Breast epithelium (tissue), 4 donors: ENCODE measurements at regions not wholly inside any gene's neighbourhood (a gene's known extent, or its start where the extent isn't known, plus 50 kb on each side); places are given as distances from the start of the nearest gene placed in this dataset.

Experiments
- DNase-seq, 2 donors: peaks; one replicate each; pipeline ENCODE4 v3.0.0-alpha.2; 2019; ENCODE audit warnings: low spot score in 2 of 2
- H3K27ac ChIP-seq, 2 donors: fragments of 200-600 bp; sonication (generic) in 1 of 2; one replicate each; pipeline ENCODE4 v1.5.1; 2016 to 2019; ENCODE audit warnings: mild to moderate bottlenecking in 1 of 2
- H3K27me3 ChIP-seq, 2 donors: fragments of 200-600 bp; sonication (generic) in 1 of 2; one replicate each; pipeline versions ENCODE4 v1.5.1 to v1.6.0; 2017 to 2019; ENCODE audit warnings: control low read depth in 1 of 2, mild to moderate bottlenecking in 1 of 2
- H3K36me3 ChIP-seq: fragments of 200-600 bp; one replicate; pipeline ENCODE4 v1.5.1; 2019
- H3K4me1 ChIP-seq, 2 donors: fragments of 200-600 bp; sonication (generic); one replicate each; pipeline ENCODE4 v1.5.1; 2016 to 2019; ENCODE audit warnings: control low read depth in 1 of 2
- H3K4me3 ChIP-seq, 3 donors: fragments of 200-600 bp; sonication (generic); 1 replicate in 2 of 3; 2 replicates in 1 of 3; pipeline ENCODE4 v1.5.1; 2016 to 2019; ENCODE audit warnings: mild to moderate bottlenecking in 3 of 3, moderate library complexity in 2 of 3
- H3K9me3 ChIP-seq, 2 donors: fragments of 200-600 bp; sonication (generic) in 1 of 2; one replicate each; pipeline ENCODE4 v1.5.1; 2016 to 2019; ENCODE audit warnings: control low read depth in 1 of 2
- POLR2A ChIP-seq: fragments of 450-650 bp; IDR thresholded peaks from one replicate; pipeline ENCODE4 v1.6.1; 2016; ENCODE audit warnings: antibody characterized with exemption, mild to moderate bottlenecking, moderate library complexity
- POLR2AphosphoS5 ChIP-seq, 3 donors: sonication (generic); formaldehyde crosslinking; IDR thresholded peaks; one replicate each; pipeline ENCODE4 v1.6.1; 2017; ENCODE audit warnings: antibody characterized with exemption in 3 of 3
- intact Hi-C: fragments of 100-400 bp; cut with DNase I; formaldehyde crosslinking; loops from one replicate; pipeline ENCODE4 v1.15.1; 2023; ENCODE audit warnings: low total_unique reads
- TF ChIP-seq, protein P1 (sequence below), 3 donors: fragments of 450-650 bp; IDR thresholded peaks; one replicate each; pipeline ENCODE4 v1.5.1; 2016 to 2017; ENCODE audit warnings: antibody characterized with exemption in 3 of 3, mild to moderate bottlenecking in 3 of 3, moderate library complexity in 3 of 3

DNA sequence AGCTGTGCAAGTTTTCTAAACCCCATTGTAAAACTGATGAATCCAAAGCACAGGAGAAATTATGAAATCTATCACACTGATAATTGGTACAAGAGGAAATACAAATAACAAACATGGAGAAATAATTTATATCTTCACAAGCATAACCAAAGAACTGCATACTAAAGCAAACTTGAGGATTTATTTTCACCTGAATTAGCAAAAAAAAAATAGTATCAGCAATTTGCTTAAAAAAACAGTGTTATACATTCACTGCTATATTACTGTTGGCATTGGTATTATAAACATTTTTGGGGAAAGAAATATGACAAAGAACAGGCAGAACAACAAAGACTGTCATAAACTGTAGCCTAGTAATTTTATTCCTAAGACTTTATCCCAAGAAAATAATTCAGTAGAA lies 230.8 kb upstream of the NRP1 start:
- intact Hi-C loops = no loop called here
- Histone ChIP-seq H3K27ac (no peak overlapping the region), H3K4me1 (no peaks in the 10 kb centered on the region), H3K36me3 (no peaks in the 10 kb centered on the region), H3K27me3 (no peaks in the 10 kb centered on the region), H3K4me3 (no peak overlapping the region), H3K9me3 (no peaks in the 10 kb centered on the region)
- no peak for TF ChIP-seq POLR2A
- TF ChIP-seq POLR2AphosphoS5 (IDR thresholded peaks at IDR 0.05) = no peak
- TF ChIP-seq, protein P1, sequence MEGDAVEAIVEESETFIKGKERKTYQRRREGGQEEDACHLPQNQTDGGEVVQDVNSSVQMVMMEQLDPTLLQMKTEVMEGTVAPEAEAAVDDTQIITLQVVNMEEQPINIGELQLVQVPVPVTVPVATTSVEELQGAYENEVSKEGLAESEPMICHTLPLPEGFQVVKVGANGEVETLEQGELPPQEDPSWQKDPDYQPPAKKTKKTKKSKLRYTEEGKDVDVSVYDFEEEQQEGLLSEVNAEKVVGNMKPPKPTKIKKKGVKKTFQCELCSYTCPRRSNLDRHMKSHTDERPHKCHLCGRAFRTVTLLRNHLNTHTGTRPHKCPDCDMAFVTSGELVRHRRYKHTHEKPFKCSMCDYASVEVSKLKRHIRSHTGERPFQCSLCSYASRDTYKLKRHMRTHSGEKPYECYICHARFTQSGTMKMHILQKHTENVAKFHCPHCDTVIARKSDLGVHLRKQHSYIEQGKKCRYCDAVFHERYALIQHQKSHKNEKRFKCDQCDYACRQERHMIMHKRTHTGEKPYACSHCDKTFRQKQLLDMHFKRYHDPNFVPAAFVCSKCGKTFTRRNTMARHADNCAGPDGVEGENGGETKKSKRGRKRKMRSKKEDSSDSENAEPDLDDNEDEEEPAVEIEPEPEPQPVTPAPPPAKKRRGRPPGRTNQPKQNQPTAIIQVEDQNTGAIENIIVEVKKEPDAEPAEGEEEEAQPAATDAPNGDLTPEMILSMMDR (IDR thresholded peaks at IDR 0.05) = no peak
- DNase-seq = no peak

DNA sequence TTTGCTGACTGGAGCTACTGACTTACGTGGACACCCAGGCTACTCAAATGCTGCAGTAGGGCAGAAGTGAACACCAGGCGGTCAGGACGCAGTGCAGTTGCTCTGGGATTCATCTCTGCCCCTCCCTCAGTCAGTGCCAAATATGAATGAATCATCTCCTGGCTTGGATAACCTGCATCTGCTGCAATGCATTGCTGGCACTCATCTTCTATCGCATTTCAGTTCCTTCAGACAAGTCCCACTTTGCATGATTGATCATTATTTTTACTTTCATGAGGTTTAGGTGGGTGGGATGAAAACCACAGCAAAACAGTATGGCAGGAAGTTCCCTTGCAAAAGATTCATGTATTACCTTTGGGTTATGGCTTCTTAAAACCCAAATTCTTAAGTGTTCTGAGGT lies 224.6 kb upstream of the NRP1 start:
- Histone ChIP-seq H3K9me3 (no peaks in the 10 kb centered on the region), H3K27me3 (no peaks in the 10 kb centered on the region), H3K4me3 (no peak overlapping the region), H3K4me1 (no peaks in the 10 kb centered on the region), H3K27ac (no peak overlapping the region), H3K36me3 (no peaks in the 10 kb centered on the region)
- no peak for DNase-seq
- TF ChIP-seq POLR2A (no peak), POLR2AphosphoS5 (IDR thresholded peaks at IDR 0.05) (no peak)
- TF ChIP-seq, protein P1 (IDR thresholded peaks at IDR 0.05) = no peak
- intact Hi-C loops = no loop called here

DNA sequence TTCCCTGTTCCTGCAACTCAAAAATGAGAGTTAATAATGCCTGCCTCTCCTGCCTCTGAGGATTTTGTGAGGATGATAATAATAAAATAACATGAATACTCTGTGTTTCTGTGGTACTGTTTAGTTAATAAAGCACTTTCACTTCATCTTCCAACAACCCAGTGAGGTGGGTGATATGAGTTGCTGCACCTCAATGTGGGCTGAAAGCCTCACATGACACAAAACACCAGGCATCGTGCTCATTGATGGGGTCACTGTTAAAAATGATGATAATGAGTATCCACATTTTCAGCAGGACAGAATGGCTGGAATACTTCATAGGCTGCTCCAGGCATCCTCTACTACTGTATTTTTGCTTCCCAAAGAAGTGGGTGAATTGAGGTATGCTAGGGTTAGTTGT lies 222.8 kb upstream of the NRP1 start:
- H3K27me3 ChIP-seq = no peaks in the 10 kb centered on the region
- DNase-seq = no peak
- H3K4me3 ChIP-seq = no peak overlapping the region
- no peak overlapping the region for H3K27ac ChIP-seq
- no peaks in the 10 kb centered on the region for H3K9me3 ChIP-seq
- no peaks in the 10 kb centered on the region for H3K36me3 ChIP-seq
- H3K4me1 ChIP-seq = no peaks in the 10 kb centered on the region
- TF ChIP-seq, protein P1 (IDR thresholded peaks at IDR 0.05) = no peak
- TF ChIP-seq POLR2A (no peak), POLR2AphosphoS5 (IDR thresholded peaks at IDR 0.05) (no peak)
- intact Hi-C loops = no loop called here

DNA sequence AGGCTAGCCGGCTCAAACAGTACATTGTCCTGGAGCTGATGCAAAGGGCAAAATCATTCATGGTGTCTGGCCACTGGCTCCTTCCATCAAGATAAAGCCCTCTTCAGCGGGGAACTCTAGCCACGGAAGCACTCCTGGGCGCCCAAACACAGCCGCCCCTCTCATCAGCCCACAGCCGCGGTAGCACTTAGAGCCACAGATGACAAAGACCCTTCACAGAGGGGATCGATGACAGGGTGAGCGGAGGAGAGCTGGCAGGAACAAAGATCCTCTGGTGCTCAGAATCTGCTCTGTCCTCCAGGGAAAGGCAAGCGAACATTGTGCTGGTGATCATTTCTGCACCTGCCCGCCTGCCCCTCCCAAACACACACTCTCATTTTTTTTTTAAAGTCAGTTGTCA lies 222.2 kb upstream of the NRP1 start:
- Histone ChIP-seq H3K36me3 (no peaks in the 10 kb centered on the region), H3K27ac (no peak overlapping the region), H3K27me3 (no peaks in the 10 kb centered on the region), H3K4me3 (no peak overlapping the region), H3K9me3 (no peaks in the 10 kb centered on the region), H3K4me1 (no peaks in the 10 kb centered on the region)
- intact Hi-C loops = no loop called here
- no peak for DNase-seq
- TF ChIP-seq POLR2AphosphoS5 (IDR thresholded peaks at IDR 0.05) (no peak), POLR2A (no peak)
- TF ChIP-seq, protein P1 (IDR thresholded peaks at IDR 0.05) = no peak

DNA sequence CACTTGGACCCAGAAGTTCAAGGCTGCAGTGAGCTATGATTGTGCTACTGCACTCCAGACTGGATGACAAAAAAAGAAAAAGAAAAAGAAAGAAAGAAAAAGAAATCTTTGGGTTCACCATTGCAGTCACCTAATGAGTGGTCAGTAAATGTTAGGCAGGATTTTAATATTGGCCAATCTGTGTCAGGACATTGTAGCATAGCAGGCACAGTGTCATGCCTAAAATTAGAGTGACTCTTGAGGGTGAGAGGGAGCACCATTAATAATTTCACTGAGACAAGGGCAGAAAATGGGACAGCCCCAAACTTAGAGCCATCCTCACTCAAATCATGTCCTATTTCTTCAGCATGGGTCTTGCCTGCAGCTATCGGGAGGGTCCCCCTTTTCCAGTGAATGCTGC lies 221.6 kb upstream of the NRP1 start:
- no peak for DNase-seq
- Histone ChIP-seq H3K4me3 (no peak overlapping the region), H3K27me3 (no peaks in the 10 kb centered on the region), H3K36me3 (no peaks in the 10 kb centered on the region), H3K4me1 (no peaks in the 10 kb centered on the region), H3K27ac (no peak overlapping the region), H3K9me3 (no peaks in the 10 kb centered on the region)
- intact Hi-C loops = no loop called here
- TF ChIP-seq POLR2AphosphoS5 (IDR thresholded peaks at IDR 0.05) (no peak), POLR2A (no peak)
- TF ChIP-seq, protein P1 (IDR thresholded peaks at IDR 0.05) = no peak
